ENCODE measurements at regions not wholly inside any gene's neighbourhood (a gene's known extent, or its start where the extent isn't known, plus 50 kb on each side); places are given as distances from the start of the nearest gene placed in this dataset.
A peak's percentile ranks its signal among the peaks of the same experiment; 100 is the strongest.

GRCh38 chr2:83959266-83959665 is 499.8 kb downstream of the SUCLG1 start:
- WGBS (ENCODE audit: insufficient coverage): no CpG with 5 or more reads among the region's 2 CpGs
- H3K36me3 ChIP-seq (ENCODE audit: control insufficient read depth, insufficient read depth, low read length): no peaks in the 10 kb centered on the region
- DNase-seq (ENCODE audit: low read depth in 4 of 6, low spot score in 6 of 6): peak in 1 of 6 donors; percentile 34

GRCh38 chr2:83956991-83957390 is 502.1 kb downstream of the SUCLG1 start:
- Histone ChIP-seq H3K27ac (ENCODE audit: low read depth, low read length) (no peak overlapping the region), H3K9me3 (ENCODE audit: control insufficient read depth, insufficient read depth, low read length) (no peaks in the 10 kb centered on the region), H3K4me1 (ENCODE audit: control insufficient read depth, insufficient read depth, low read length) (peaks cover 5% of the 10 kb centered on the region), H3K36me3 (ENCODE audit: control insufficient read depth, insufficient read depth, low read length) (no peaks in the 10 kb centered on the region), H3K4me3 (ENCODE audit: low read depth, low read length) (no peak overlapping the region), H3K27me3 (ENCODE audit: control insufficient read depth, insufficient read depth, low read length) (no peaks in the 10 kb centered on the region)
- 86% methylated on average over 2 of the region's 4 CpGs for WGBS (ENCODE audit: insufficient coverage)
- no peak for DNase-seq (ENCODE audit: low read depth in 4 of 6, low spot score in 6 of 6)

More at GRCh38 chr2:83959266-83959665, 499.8 kb downstream of the SUCLG1 start:
- no peaks in the 10 kb centered on the region for H3K4me1 ChIP-seq (ENCODE audit: control insufficient read depth, insufficient read depth, low read length)
- no peaks in the 10 kb centered on the region for H3K9me3 ChIP-seq (ENCODE audit: control insufficient read depth, insufficient read depth, low read length)
- no peaks in the 10 kb centered on the region for H3K27me3 ChIP-seq (ENCODE audit: control insufficient read depth, insufficient read depth, low read length)
- no peak overlapping the region for H3K4me3 ChIP-seq (ENCODE audit: low read depth, low read length)
- no peak overlapping the region for H3K27ac ChIP-seq (ENCODE audit: low read depth, low read length)

GRCh38 chr2:83953697-83954096 is 505.4 kb downstream of the SUCLG1 start:
- Histone ChIP-seq H3K36me3 (ENCODE audit: control insufficient read depth, insufficient read depth, low read length) (no peaks in the 10 kb centered on the region), H3K4me3 (ENCODE audit: low read depth, low read length) (no peak overlapping the region), H3K27ac (ENCODE audit: low read depth, low read length) (no peak overlapping the region), H3K9me3 (ENCODE audit: control insufficient read depth, insufficient read depth, low read length) (no peaks in the 10 kb centered on the region), H3K27me3 (ENCODE audit: control insufficient read depth, insufficient read depth, low read length) (no peaks in the 10 kb centered on the region), H3K4me1 (ENCODE audit: control insufficient read depth, insufficient read depth, low read length) (peaks cover 5% of the 10 kb centered on the region)
- DNase-seq (ENCODE audit: low read depth in 4 of 6, low spot score in 6 of 6): peak in 2 of 6 donors; percentile 49 to 58
- 0% methylated on average over 1 of the region's 1 CpG for WGBS (ENCODE audit: insufficient coverage)

GRCh38 chr2:83951378-83951947 is 507.6 kb downstream of the SUCLG1 start:
- DNase-seq (ENCODE audit: low read depth in 4 of 6, low spot score in 6 of 6): no peak
- Histone ChIP-seq H3K9me3 (ENCODE audit: control insufficient read depth, insufficient read depth, low read length) (no peaks in the 10 kb centered on the region), H3K4me1 (ENCODE audit: control insufficient read depth, insufficient read depth, low read length) (peaks cover 5% of the 10 kb centered on the region), H3K27ac (ENCODE audit: low read depth, low read length) (no peak overlapping the region), H3K4me3 (ENCODE audit: low read depth, low read length) (no peak overlapping the region), H3K36me3 (ENCODE audit: control insufficient read depth, insufficient read depth, low read length) (no peaks in the 10 kb centered on the region), H3K27me3 (ENCODE audit: control insufficient read depth, insufficient read depth, low read length) (no peaks in the 10 kb centered on the region)
- WGBS (ENCODE audit: insufficient coverage): no CpG with 5 or more reads among the region's 4 CpGs

GRCh38 chr2:83949361-83949760 is 509.7 kb downstream of the SUCLG1 start:
- no CpG with 5 or more reads among the region's 1 CpG for WGBS (ENCODE audit: insufficient coverage)
- Histone ChIP-seq H3K9me3 (ENCODE audit: control insufficient read depth, insufficient read depth, low read length) (no peaks in the 10 kb centered on the region), H3K36me3 (ENCODE audit: control insufficient read depth, insufficient read depth, low read length) (no peaks in the 10 kb centered on the region), H3K4me1 (ENCODE audit: control insufficient read depth, insufficient read depth, low read length) (peaks cover 5% of the 10 kb centered on the region), H3K27me3 (ENCODE audit: control insufficient read depth, insufficient read depth, low read length) (no peaks in the 10 kb centered on the region), H3K4me3 (ENCODE audit: low read depth, low read length) (no peak overlapping the region), H3K27ac (ENCODE audit: low read depth, low read length) (no peak overlapping the region)
- DNase-seq (ENCODE audit: low read depth in 4 of 6, low spot score in 6 of 6): no peak

GRCh38 chr2:83944191-83944590 is 514.9 kb downstream of the SUCLG1 start:
- Histone ChIP-seq H3K4me1 (ENCODE audit: control insufficient read depth, insufficient read depth, low read length) (no peaks in the 10 kb centered on the region), H3K9me3 (ENCODE audit: control insufficient read depth, insufficient read depth, low read length) (no peaks in the 10 kb centered on the region), H3K4me3 (ENCODE audit: low read depth, low read length) (no peak overlapping the region), H3K36me3 (ENCODE audit: control insufficient read depth, insufficient read depth, low read length) (no peaks in the 10 kb centered on the region), H3K27ac (ENCODE audit: low read depth, low read length) (no peak overlapping the region), H3K27me3 (ENCODE audit: control insufficient read depth, insufficient read depth, low read length) (no peaks in the 10 kb centered on the region)
- WGBS (ENCODE audit: insufficient coverage): no CpG with 5 or more reads among the region's 3 CpGs
- peak in 2 of 6 donors; percentile 46 to 51 for DNase-seq (ENCODE audit: low read depth in 4 of 6, low spot score in 6 of 6)

GRCh38 chr2:83943265-83943664 is 515.8 kb downstream of the SUCLG1 start:
- Histone ChIP-seq H3K27me3 (ENCODE audit: control insufficient read depth, insufficient read depth, low read length) (no peaks in the 10 kb centered on the region), H3K4me3 (ENCODE audit: low read depth, low read length) (no peak overlapping the region), H3K4me1 (ENCODE audit: control insufficient read depth, insufficient read depth, low read length) (no peaks in the 10 kb centered on the region), H3K36me3 (ENCODE audit: control insufficient read depth, insufficient read depth, low read length) (no peaks in the 10 kb centered on the region), H3K9me3 (ENCODE audit: control insufficient read depth, insufficient read depth, low read length) (no peaks in the 10 kb centered on the region), H3K27ac (ENCODE audit: low read depth, low read length) (no peak overlapping the region)
- 100% methylated on average over 2 of the region's 3 CpGs for WGBS (ENCODE audit: insufficient coverage)
- no peak for DNase-seq (ENCODE audit: low read depth in 4 of 6, low spot score in 6 of 6)

GRCh38 chr2:83941886-83942285 is 517.2 kb downstream of the SUCLG1 start:
- H3K36me3 ChIP-seq (ENCODE audit: control insufficient read depth, insufficient read depth, low read length): no peaks in the 10 kb centered on the region
- no peaks in the 10 kb centered on the region for H3K4me1 ChIP-seq (ENCODE audit: control insufficient read depth, insufficient read depth, low read length)
- H3K4me3 ChIP-seq (ENCODE audit: low read depth, low read length): no peak overlapping the region
- H3K9me3 ChIP-seq (ENCODE audit: control insufficient read depth, insufficient read depth, low read length): no peaks in the 10 kb centered on the region
- 61% methylated on average over 4 of the region's 5 CpGs for WGBS (ENCODE audit: insufficient coverage)
- H3K27ac ChIP-seq (ENCODE audit: low read depth, low read length): no peak overlapping the region
- H3K27me3 ChIP-seq (ENCODE audit: control insufficient read depth, insufficient read depth, low read length): no peaks in the 10 kb centered on the region
- DNase-seq (ENCODE audit: low read depth in 4 of 6, low spot score in 6 of 6): peak in 1 of 6 donors; percentile 51

- no peak for DNase-seq (ENCODE audit: low read depth in 4 of 6, low spot score in 6 of 6)
- H3K36me3 ChIP-seq (ENCODE audit: control insufficient read depth, insufficient read depth, low read length): no peaks in the 10 kb centered on the region
- H3K27me3 ChIP-seq (ENCODE audit: control insufficient read depth, insufficient read depth, low read length): no peaks in the 10 kb centered on the region
- H3K4me3 ChIP-seq (ENCODE audit: low read depth, low read length): no peak overlapping the region
- WGBS (ENCODE audit: insufficient coverage): no CpG with 5 or more reads among the region's 2 CpGs
- no peaks in the 10 kb centered on the region for H3K4me1 ChIP-seq (ENCODE audit: control insufficient read depth, insufficient read depth, low read length)
- H3K27ac ChIP-seq (ENCODE audit: low read depth, low read length): no peak overlapping the region
- no peaks in the 10 kb centered on the region for H3K9me3 ChIP-seq (ENCODE audit: control insufficient read depth, insufficient read depth, low read length)
Measured at GRCh38 chr2:83933749-83934148, 525.3 kb downstream of the SUCLG1 start.

GRCh38 chr2:83923531-83923930 is 535.5 kb downstream of the SUCLG1 start:
- no peak overlapping the region for H3K4me3 ChIP-seq (ENCODE audit: low read depth, low read length)
- 72% methylated on average over 2 of the region's 2 CpGs for WGBS (ENCODE audit: insufficient coverage)
- H3K36me3 ChIP-seq (ENCODE audit: control insufficient read depth, insufficient read depth, low read length): no peaks in the 10 kb centered on the region
- H3K27ac ChIP-seq (ENCODE audit: low read depth, low read length): no peak overlapping the region
- no peaks in the 10 kb centered on the region for H3K27me3 ChIP-seq (ENCODE audit: control insufficient read depth, insufficient read depth, low read length)
- no peaks in the 10 kb centered on the region for H3K4me1 ChIP-seq (ENCODE audit: control insufficient read depth, insufficient read depth, low read length)
- DNase-seq (ENCODE audit: low read depth in 4 of 6, low spot score in 6 of 6): no peak
- peaks cover 4% of the 10 kb centered on the region for H3K9me3 ChIP-seq (ENCODE audit: control insufficient read depth, insufficient read depth, low read length)
